ENCODE measurements at regions not wholly inside any gene's neighbourhood (a gene's known extent, or its start where the extent isn't known, plus 50 kb on each side); places are given as distances from the start of the nearest gene placed in this dataset.

DNA sequence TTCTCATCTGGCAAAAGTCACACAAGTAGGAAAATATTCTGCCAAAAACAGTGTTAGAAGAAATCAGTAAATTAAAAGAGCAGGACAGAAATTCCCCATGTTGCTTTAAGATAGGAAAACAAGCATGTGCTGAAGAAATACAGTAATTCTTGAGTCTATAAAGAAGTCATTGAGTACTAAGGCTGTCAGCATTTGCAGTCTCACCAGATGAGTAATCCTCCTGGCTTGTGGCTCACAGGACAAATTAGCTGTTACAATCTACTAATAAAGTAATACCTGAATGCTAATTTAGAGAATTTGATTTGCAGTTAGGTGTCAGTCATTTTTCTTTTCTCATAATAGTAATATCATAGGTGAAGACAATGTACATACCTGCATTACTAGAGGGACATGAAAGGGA lies 1158.9 kb upstream of the CELF2 start:
- DNase-seq (ENCODE audit: low spot score in 2 of 2) (no peak), ATAC-seq (replicated peaks; ENCODE audit: extremely low read depth, poor library complexity, severe bottlenecking) (no peak)
- H3K36me3 Mint-ChIP-seq (ENCODE audit: insufficient read depth) = no peaks in the 10 kb centered on the region
- no peak overlapping the region for H3K27ac Mint-ChIP-seq (ENCODE audit: low read depth)
- no peak overlapping the region for H3K4me3 Mint-ChIP-seq
- H3K4me1 Mint-ChIP-seq = no peaks in the 10 kb centered on the region
- no peaks in the 10 kb centered on the region for H3K27me3 Mint-ChIP-seq
- H3K9me3 Mint-ChIP-seq = peaks cover 10% of the 10 kb centered on the region

GRCh38 chr10:9860045-9860444 lies 1157.6 kb upstream of the CELF2 start:
- ATAC-seq (replicated peaks; ENCODE audit: extremely low read depth, poor library complexity, severe bottlenecking) = no peak
- Mint-ChIP-seq H3K4me3 (no peak overlapping the region), H3K9me3 (peaks cover 10% of the 10 kb centered on the region), H3K36me3 (ENCODE audit: insufficient read depth) (no peaks in the 10 kb centered on the region), H3K27ac (ENCODE audit: low read depth) (no peak overlapping the region), H3K4me1 (no peaks in the 10 kb centered on the region), H3K27me3 (no peaks in the 10 kb centered on the region)
- DNase-seq (ENCODE audit: low spot score in 2 of 2) = no peak

DNA sequence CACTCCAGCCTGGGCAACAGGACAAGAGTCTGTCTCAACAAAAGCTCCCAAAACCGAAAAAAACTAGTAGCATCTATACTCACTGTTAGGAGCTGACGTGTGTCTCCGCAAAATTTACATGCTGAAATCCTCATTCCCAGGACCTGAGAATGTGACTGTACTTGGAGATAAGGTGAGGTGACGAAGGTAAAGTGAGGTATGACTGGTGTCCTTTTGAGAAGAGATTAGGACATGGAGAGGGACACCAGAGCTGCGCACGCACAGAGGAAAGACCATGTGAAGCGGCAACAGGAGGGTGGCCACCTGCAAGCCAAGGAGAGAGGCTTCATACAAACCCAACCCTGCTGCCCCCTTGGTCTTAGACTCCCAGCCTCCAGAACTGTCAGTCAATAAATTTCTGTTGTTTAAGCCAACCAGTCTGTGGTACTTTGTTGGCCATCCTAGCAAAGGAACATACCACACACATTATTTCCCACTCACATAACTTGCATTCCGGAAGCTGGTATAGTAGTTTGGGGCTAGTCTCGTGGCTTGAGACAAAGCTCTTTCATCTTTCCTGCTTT lies 1154.0 kb upstream of the CELF2 start:
- DNase-seq (ENCODE audit: low spot score in 2 of 2) (no peak), ATAC-seq (replicated peaks; ENCODE audit: extremely low read depth, poor library complexity, severe bottlenecking) (no peak)
- no peak overlapping the region for H3K4me3 Mint-ChIP-seq
- no peak overlapping the region for H3K27ac Mint-ChIP-seq (ENCODE audit: low read depth)
- H3K36me3 Mint-ChIP-seq (ENCODE audit: insufficient read depth) = no peaks in the 10 kb centered on the region
- H3K4me1 Mint-ChIP-seq = no peaks in the 10 kb centered on the region
- H3K27me3 Mint-ChIP-seq = no peaks in the 10 kb centered on the region
- peaks cover 16% of the 10 kb centered on the region for H3K9me3 Mint-ChIP-seq

DNA sequence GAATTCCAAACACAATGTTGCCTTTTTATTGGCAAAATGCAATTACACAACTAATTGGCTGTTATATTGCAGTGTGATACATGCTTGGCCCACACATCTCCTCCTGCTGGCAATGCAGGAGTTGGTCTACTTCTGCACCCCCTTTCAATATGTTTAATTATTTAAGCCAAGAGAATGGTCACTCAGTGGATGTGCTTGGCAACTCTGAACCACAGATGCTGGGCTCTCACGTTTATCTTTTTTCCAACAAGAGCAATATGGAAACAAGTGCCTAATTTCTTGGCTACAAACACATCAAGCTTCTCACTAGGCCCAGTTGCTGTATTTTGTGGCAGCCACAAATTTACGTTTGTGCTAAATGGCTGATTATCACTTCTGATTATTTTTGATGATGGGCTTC lies 1149.2 kb upstream of the CELF2 start:
- Mint-ChIP-seq H3K4me1 (no peaks in the 10 kb centered on the region), H3K4me3 (no peak overlapping the region), H3K36me3 (ENCODE audit: insufficient read depth) (no peaks in the 10 kb centered on the region), H3K27me3 (no peaks in the 10 kb centered on the region), H3K9me3 (peaks cover 13% of the 10 kb centered on the region), H3K27ac (ENCODE audit: low read depth) (no peak overlapping the region)
- no peak for DNase-seq (ENCODE audit: low spot score in 2 of 2)
- ATAC-seq (replicated peaks; ENCODE audit: extremely low read depth, poor library complexity, severe bottlenecking) = no peak

GRCh38 chr10:9869205-9869604 lies 1148.5 kb upstream of the CELF2 start:
- DNase-seq (ENCODE audit: low spot score in 2 of 2) = no peak
- no peaks in the 10 kb centered on the region for H3K4me1 Mint-ChIP-seq
- no peaks in the 10 kb centered on the region for H3K36me3 Mint-ChIP-seq (ENCODE audit: insufficient read depth)
- H3K27ac Mint-ChIP-seq (ENCODE audit: low read depth) = no peak overlapping the region
- H3K9me3 Mint-ChIP-seq = peaks cover 13% of the 10 kb centered on the region
- H3K4me3 Mint-ChIP-seq = no peak overlapping the region
- H3K27me3 Mint-ChIP-seq = no peaks in the 10 kb centered on the region
- no peak for ATAC-seq (replicated peaks; ENCODE audit: extremely low read depth, poor library complexity, severe bottlenecking)

GRCh38 chr10:9869606-9870176 lies 1148.0 kb upstream of the CELF2 start:
- Mint-ChIP-seq H3K4me1 (no peaks in the 10 kb centered on the region), H3K27me3 (no peaks in the 10 kb centered on the region), H3K9me3 (peaks cover 13% of the 10 kb centered on the region), H3K36me3 (ENCODE audit: insufficient read depth) (no peaks in the 10 kb centered on the region), H3K27ac (ENCODE audit: low read depth) (no peak overlapping the region), H3K4me3 (no peak overlapping the region)
- ATAC-seq (replicated peaks; ENCODE audit: extremely low read depth, poor library complexity, severe bottlenecking) (no peak), DNase-seq (ENCODE audit: low spot score in 2 of 2) (no peak)

GRCh38 chr10:9875353-9875752 lies 1142.3 kb upstream of the CELF2 start:
- Mint-ChIP-seq H3K9me3 (peaks cover 7% of the 10 kb centered on the region), H3K4me3 (no peak overlapping the region), H3K4me1 (no peaks in the 10 kb centered on the region), H3K27ac (ENCODE audit: low read depth) (no peak overlapping the region), H3K27me3 (no peaks in the 10 kb centered on the region), H3K36me3 (ENCODE audit: insufficient read depth) (no peaks in the 10 kb centered on the region)
- ATAC-seq (replicated peaks; ENCODE audit: extremely low read depth, poor library complexity, severe bottlenecking) = no peak
- DNase-seq (ENCODE audit: low spot score in 2 of 2) = no peak

- no peaks in the 10 kb centered on the region for H3K36me3 Mint-ChIP-seq (ENCODE audit: insufficient read depth)
- no peak for ATAC-seq (replicated peaks; ENCODE audit: extremely low read depth, poor library complexity, severe bottlenecking)
- H3K9me3 Mint-ChIP-seq = no peaks in the 10 kb centered on the region
- no peaks in the 10 kb centered on the region for H3K4me1 Mint-ChIP-seq
- H3K27me3 Mint-ChIP-seq = no peaks in the 10 kb centered on the region
- H3K27ac Mint-ChIP-seq (ENCODE audit: low read depth) = no peak overlapping the region
- no peak overlapping the region for H3K4me3 Mint-ChIP-seq
- DNase-seq (ENCODE audit: low spot score in 2 of 2) = no peak
Observed at GRCh38 chr10:9877978-9878377, 1139.7 kb upstream of the CELF2 start.

- DNase-seq (ENCODE audit: low spot score in 2 of 2) = no peak
- Mint-ChIP-seq H3K27ac (ENCODE audit: low read depth) (no peak overlapping the region), H3K9me3 (no peaks in the 10 kb centered on the region), H3K36me3 (ENCODE audit: insufficient read depth) (no peaks in the 10 kb centered on the region), H3K4me3 (no peak overlapping the region), H3K27me3 (no peaks in the 10 kb centered on the region), H3K4me1 (no peaks in the 10 kb centered on the region)
- ATAC-seq (replicated peaks; ENCODE audit: extremely low read depth, poor library complexity, severe bottlenecking) = no peak
Observed at GRCh38 chr10:9878383-9878782, 1139.3 kb upstream of the CELF2 start.

DNA sequence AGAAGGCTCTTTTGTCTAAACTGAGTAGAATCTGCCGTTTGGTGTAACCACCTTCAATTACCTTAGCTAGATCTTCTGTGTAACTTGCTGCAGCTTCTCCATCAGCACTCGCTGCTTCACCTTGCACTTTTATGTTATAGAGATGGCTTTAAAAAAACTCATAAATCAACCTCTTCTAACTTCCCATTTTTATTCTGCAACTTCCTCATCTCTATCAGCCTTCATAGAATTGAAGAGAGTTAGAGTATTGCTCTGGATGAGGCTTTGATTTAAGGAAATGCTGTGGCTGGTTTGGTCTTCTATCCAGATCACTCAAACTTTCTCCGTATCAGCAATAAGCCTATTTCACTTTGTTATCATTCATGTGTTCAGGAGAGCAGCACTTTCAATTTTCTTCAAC lies 1131.9 kb upstream of the CELF2 start:
- H3K4me3 Mint-ChIP-seq = no peak overlapping the region
- H3K27ac Mint-ChIP-seq (ENCODE audit: low read depth) = no peak overlapping the region
- DNase-seq (ENCODE audit: low spot score in 2 of 2) (no peak), ATAC-seq (replicated peaks; ENCODE audit: extremely low read depth, poor library complexity, severe bottlenecking) (no peak)
- peaks cover 6% of the 10 kb centered on the region for H3K9me3 Mint-ChIP-seq
- H3K4me1 Mint-ChIP-seq = no peaks in the 10 kb centered on the region
- H3K27me3 Mint-ChIP-seq = no peaks in the 10 kb centered on the region
- no peaks in the 10 kb centered on the region for H3K36me3 Mint-ChIP-seq (ENCODE audit: insufficient read depth)

DNA sequence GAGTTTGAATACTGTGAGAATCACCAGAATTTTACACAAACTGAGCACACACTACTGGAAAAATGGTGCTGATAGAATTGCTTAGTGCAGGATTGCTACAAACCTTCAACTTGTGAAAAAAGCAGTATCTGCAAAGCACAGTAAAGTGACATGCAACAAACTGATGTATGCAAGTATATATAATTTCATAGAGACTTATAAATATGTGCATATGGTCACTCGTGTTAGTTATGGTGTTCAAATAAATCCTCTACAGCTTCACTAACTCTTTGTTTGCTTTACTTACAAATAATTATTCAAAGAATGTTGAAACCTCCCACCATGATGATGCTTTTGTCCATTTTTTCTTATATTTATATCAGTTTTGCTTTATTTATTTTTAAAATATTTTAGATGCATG lies 1130.9 kb upstream of the CELF2 start:
- no peak for ATAC-seq (replicated peaks; ENCODE audit: extremely low read depth, poor library complexity, severe bottlenecking)
- no peaks in the 10 kb centered on the region for H3K36me3 Mint-ChIP-seq (ENCODE audit: insufficient read depth)
- no peak overlapping the region for H3K4me3 Mint-ChIP-seq
- H3K4me1 Mint-ChIP-seq = no peaks in the 10 kb centered on the region
- no peaks in the 10 kb centered on the region for H3K27me3 Mint-ChIP-seq
- H3K27ac Mint-ChIP-seq (ENCODE audit: low read depth) = no peak overlapping the region
- H3K9me3 Mint-ChIP-seq = peaks cover 6% of the 10 kb centered on the region
- no peak for DNase-seq (ENCODE audit: low spot score in 2 of 2)

DNA sequence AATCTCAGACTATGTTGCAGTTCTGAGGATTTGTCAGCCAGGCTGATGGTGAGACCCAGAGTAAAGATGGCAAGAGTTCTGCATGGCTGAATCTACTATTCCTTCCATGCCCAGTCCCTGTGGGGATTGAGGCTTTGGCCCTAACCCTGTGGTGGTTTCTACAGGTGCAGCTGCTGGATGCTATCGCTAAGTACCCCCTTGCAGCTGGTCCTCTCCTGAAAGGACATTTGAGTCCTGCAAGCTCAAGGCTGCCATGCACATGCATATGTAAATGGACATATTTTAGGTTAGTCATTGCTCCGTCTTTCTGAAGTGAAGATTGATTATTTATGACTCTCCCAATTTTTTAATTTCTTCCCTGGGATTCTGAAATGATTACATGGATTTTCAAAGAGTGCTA lies 1122.2 kb upstream of the CELF2 start:
- Mint-ChIP-seq H3K27me3 (no peaks in the 10 kb centered on the region), H3K36me3 (ENCODE audit: insufficient read depth) (no peaks in the 10 kb centered on the region), H3K4me1 (no peaks in the 10 kb centered on the region), H3K9me3 (peaks cover 10% of the 10 kb centered on the region), H3K4me3 (no peak overlapping the region), H3K27ac (ENCODE audit: low read depth) (no peak overlapping the region)
- no peak for ATAC-seq (replicated peaks; ENCODE audit: extremely low read depth, poor library complexity, severe bottlenecking)
- DNase-seq (ENCODE audit: low spot score in 2 of 2) = no peak

DNA sequence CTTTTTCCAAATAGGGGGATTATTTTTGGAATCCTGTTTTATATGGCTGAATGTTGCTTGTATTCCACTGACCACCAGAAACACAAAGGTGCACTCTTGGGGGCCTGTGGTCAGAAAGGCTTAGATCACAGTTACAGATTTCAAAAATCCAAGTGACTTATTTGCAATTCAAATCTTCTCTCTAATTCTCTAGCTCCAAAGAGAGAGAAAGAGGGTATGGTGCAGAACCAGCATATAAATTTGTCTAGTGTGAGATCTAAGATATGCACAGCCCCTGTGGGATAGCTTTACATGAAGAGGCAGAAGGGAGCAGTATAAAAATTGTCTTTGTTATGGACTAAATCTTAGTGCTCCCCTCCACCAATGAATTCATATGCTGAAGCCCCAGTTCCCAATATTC lies 1121.7 kb upstream of the CELF2 start:
- H3K9me3 Mint-ChIP-seq = peaks cover 14% of the 10 kb centered on the region
- no peak overlapping the region for H3K4me3 Mint-ChIP-seq
- no peaks in the 10 kb centered on the region for H3K36me3 Mint-ChIP-seq (ENCODE audit: insufficient read depth)
- no peak overlapping the region for H3K27ac Mint-ChIP-seq (ENCODE audit: low read depth)
- DNase-seq (ENCODE audit: low spot score in 2 of 2) = no peak
- ATAC-seq (replicated peaks; ENCODE audit: extremely low read depth, poor library complexity, severe bottlenecking) = no peak
- no peaks in the 10 kb centered on the region for H3K4me1 Mint-ChIP-seq
- H3K27me3 Mint-ChIP-seq = no peaks in the 10 kb centered on the region
